SK-N-MC (cell line): ENCODE measurements at regions not wholly inside any gene's neighbourhood (a gene's known extent, or its start where the extent isn't known, plus 50 kb on each side); places are given as distances from the start of the nearest gene placed in this dataset.

Experiments
- EZH2 ChIP-seq: fragments of 200-600 bp; sonication (generic); IDR thresholded peaks from one replicate; pipeline ENCODE4 v1.6.1; 2017; ENCODE audit warnings: antibody characterized with exemption
- FOXP2 ChIP-seq: optimal IDR thresholded peaks from 2 replicates; pipeline ENCODE3; 2011; ENCODE audit warnings: mild to moderate bottlenecking, moderate library complexity; ENCODE audit not compliant: insufficient read depth; ENCODE audit errors: extremely low read length, control extremely low read depth
- POLR2AphosphoS5 ChIP-seq: IDR thresholded peaks from 2 replicates; pipeline ENCODE4 v1.6.1; 2012; ENCODE audit warnings: mild to moderate bottlenecking, low read depth, low read length, borderline replicate concordance

DNA sequence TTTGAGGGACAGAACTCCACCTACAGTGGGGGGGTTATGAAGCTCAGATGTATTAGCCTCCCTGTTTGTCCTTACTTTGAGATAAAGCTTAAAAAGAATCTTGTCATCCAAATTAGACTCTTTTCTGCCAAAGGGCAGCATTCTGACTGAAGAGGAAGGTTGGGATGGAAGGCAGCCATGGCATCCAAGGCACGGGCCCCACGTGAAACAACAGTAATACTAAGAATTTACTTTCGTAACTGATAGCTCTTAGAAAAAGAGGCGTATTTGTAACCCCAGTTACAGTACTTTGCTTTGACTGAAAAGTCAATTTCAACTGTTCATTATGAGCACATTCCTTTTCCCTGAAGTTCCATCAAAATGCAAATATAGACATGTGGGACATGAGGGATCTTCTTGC is 168.5 kb downstream of the ARRDC3 start:
- TF ChIP-seq POLR2AphosphoS5 (no peak), EZH2 (no peak), FOXP2 (no peak)
